SK-MEL-5 (cell line): ENCODE measurements at regions not wholly inside any gene's neighbourhood (a gene's known extent, or its start where the extent isn't known, plus 50 kb on each side); places are given as distances from the start of the nearest gene placed in this dataset.
"Not testable (repeated sequence)": the region's sequence is repeated elsewhere in the genome, so short reads cannot be mapped to it uniquely, and the experiment has no call there.

Source experiments
- DNase-seq: peaks from one replicate; pipeline ENCODE4 v3.0.0-alpha.2; 2016; ENCODE audit warnings: low read depth, low spot score
- in situ Hi-C: cut with HindIII; loops from 2 replicates; pipeline ENCODE4 v1.10.0; 2016; ENCODE audit warnings: low sequenced_read_pairs, high pct_unique_total_duplicates, low pct_unique_long_range_greater_than_20kb

DNA sequence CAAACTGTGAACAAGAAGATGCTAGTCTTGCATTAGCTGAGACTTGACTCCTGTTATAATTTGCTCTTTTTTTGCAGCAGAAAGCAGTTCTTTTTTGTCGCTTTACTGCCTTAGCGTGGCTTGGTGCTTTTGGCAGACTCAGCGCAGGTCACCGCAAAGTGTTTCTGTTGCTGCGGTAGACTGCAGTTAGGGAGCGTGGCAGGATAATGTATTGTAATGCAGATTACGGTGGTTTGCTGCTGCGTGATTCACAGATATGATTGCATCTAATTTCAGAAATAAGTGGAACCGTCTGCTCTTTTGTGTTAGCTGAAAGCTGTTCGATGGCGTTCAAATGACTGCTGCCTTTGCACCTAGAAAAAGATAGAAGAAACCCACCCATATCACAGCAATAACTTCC is 131.6 kb upstream of the SATB2 start:
- in situ Hi-C loops = no loop called here
- DNase-seq = no peak

DNA sequence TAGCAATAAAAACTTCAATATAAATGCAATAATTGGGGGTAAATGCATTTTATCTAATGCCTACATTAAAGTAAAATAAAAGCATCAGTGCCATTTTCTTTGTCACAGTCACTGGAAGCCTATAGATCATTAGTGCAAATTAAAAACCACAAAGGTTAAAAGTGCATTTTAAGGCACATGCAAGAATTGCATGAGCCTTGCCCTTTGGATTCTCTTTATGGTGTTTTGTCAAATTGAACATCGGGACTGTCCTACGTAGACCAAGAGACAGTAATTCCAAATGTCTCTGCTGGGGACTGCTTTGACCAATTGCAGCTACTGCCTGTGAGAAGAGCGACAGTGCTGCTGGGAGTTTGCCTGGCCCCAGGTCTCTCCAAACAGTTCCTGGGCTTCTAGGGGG is 130.3 kb upstream of the SATB2 start:
- in situ Hi-C loops = no loop called here
- no peak for DNase-seq

DNA sequence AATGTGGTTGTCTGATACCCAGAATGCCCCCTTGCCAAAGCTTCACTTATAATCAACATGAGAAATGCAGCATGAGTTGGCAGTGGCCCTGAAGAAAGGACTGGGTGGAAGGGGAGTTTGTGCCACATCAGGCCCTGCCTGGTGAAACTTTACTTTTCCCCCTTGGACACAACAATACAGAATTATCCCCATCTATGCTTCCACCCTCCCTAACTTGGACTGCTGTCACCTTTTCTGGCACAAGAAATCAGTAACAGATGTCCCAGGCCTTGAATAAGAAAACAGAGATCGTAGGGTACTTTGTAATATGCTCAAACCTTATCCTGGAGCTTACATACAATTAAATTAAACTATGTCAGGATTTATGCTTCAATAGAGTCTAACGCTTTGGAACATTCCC is 128.9 kb upstream of the SATB2 start:
- in situ Hi-C loops = no loop called here
- DNase-seq = no peak

DNA sequence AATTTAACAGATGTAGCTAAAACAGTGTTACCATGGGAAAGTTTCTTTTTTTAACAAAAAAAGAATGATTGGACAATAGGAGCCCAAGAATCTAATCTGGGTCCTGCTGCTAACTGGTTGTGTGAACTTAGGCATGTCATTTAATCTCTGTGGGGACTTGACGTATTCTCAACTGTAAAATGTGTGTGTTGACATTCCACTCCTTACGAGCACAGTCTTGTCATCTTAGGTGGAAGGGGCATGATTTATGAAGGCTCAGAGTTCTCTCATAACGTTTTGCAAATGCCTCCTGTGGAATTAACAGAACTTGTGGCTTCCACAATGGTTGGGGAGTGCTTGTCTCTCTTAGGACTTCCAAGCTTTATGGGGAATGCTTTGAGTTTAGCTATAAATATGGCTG is 125.9 kb upstream of the SATB2 start:
- DNase-seq = no peak
- in situ Hi-C loops = no loop called here

DNA sequence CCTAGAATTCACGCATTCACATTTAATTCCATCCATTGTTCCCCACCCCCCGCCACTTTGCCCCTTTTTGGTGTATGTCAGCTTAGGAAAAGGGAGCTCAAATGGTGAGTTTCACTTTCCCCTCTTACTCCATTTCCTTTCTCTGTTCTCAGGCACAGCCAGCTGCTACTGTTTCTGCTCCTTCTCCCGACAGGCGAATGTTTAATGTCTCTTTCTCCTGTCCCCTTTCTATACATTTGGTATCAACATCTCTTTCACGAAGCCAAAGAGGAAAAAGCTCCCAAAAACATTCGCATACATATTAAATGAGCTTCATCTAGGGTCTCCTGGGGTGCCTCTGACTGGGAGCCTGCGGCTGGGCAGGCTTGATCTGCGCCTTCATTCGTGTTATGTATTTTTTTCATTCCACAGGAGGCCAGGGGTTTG is 124.2 kb upstream of the SATB2 start:
- peak; percentile 3 for DNase-seq
- in situ Hi-C loops = no loop called here

DNA sequence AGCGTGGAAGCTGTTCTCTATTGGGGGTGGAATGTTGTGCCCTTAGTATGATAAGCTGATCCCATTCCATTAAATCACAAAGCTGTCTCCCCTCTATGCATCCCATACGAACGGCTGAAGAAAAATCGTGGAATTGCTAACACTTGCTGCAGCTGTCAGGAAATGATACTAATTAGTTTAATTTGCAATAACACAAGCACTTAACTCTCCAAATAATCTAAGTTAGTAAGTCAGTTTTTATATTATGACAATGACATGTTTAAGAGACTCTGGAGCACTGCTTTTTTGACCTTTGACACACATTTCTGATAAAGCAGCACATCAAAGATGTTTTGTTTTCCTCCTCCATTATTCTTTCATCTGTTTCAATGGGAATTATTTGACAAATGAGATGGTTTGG is 123.7 kb upstream of the SATB2 start:
- in situ Hi-C loops = no loop called here
- no peak for DNase-seq

DNA sequence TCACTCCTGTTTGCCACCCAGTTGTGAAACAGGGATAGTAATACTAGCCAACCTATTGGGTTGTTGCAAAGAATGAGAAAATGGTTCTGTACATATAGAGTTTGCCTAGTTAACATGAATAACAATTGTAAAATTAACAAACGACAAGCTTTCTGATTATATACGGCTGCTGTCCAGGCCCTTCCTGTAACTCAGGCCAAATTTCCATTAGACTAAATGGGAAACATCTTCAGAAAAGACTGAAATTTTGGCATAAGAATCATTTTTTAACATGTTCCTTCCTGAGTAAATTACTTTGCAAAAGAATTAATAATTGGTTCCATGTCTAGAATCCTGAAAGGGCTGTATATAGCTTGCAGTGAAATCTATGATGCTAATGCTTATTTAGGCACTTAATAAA is 117.7 kb upstream of the SATB2 start:
- no peak for DNase-seq
- in situ Hi-C loops = no loop called here

DNA sequence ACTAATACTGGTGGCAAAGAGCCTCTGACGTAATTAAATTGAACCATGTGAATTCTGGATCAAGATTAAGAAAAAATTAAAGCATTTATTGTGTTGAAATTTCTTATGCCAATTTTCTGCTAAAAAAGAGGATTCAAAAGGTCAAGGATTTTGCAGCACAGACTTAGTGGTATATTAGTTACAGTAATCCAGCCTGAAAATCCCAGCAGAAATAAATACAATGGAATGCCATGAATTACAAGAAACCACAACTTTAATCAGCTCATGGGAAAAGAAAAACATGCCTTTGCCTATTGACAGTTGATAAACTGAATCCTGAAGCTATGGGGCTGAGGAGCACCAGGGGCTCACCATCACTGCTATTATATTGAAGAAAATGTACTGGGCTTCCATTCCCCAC is 114.8 kb upstream of the SATB2 start:
- no peak for DNase-seq
- in situ Hi-C loops = no loop called here

DNA sequence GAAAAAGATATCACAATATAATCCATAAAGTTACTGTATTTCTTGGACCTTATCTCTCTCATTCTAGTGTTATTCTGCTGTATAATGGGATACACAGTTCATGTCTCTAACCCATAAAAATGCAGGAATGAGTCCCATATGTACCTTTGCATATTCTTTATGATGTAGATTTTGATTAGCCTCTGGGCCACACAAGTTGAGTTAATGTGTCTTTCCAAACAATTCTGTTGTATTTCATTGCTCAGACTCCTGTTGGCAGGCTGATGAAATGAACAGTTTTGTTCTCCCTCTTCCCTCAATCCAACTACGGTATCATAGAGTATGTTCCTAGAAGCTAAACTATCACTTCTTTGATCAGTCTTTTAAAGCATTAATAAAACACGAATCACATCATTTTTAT is 113.2 kb upstream of the SATB2 start:
- DNase-seq = no peak
- in situ Hi-C loops = no loop called here

DNA sequence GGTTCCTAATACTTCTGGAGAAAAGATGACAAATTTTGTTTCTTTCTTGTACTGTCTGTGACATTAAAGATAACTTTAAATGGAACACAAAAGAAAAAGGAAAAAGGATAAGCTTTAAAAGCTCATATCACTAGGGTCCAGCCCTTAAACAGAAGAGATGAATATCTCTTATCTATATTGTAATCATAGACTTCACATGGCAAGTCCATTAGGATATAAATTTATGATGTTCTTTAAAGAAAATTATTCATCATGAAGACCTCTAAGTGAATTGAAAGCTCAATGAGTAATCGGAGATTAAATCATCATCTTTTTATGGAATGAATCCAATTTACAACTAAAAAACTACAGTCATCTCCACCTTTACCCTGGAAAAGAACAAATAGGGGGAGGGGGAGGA is 111.6 kb upstream of the SATB2 start:
- DNase-seq = no peak
- in situ Hi-C loops = no loop called here

DNA sequence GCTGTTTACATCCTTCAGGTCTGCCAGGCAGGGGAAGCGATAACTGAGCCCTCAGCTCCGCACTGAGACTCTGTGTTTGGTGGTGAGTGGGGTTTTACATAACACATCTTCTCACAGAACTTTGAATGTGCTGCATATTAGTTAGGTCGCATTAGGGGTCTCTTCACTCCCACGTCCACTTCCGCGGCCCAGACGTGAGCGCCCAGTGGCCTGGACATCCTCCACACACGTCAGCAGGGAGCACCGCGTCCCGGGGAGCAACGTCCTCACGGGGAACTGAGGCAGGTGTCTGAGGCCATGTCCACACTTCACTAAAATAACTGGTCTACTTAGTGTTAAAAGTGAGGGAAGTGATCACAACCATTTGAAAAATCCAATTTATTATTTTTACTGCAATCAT is 100.4 kb upstream of the SATB2 start:
- in situ Hi-C loops = no loop called here
- DNase-seq = no peak

DNA sequence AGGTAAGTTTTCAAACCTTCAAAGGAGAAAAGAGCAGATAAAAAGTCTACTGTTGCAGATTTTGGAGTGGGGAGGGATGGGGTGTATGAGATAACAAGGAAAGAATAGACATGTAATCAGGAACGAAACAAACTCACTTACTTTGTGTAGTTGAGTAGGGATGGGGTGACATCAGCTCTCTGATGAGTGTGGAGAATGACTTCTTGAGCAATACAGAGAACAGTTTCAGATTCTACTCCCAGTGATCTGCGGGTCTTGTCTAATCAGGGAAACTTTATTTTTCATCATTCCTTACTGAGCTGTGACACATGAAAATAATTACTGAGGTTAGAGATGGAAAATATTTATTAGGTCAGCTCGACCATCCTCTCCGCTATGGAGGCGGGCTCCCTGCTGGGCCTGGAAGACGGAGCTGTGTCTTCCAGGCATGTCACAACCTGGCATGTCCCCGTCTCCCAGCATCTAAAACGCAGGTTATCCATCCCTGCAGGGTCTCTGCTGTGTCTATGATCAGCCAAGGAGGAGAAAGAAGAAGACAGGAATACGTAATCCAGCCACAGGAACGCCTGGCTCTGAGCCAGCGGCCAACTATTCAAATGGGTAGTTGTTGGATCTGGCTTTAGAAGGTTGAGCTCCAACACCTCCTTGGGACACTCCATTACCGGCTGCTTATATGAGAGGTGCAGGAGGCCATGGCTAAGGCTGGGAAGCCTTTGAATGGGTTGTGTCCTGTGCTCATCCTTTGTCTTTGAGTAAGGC is 99.0 kb upstream of the SATB2 start:
- in situ Hi-C loops = no loop called here
- DNase-seq = no peak

DNA sequence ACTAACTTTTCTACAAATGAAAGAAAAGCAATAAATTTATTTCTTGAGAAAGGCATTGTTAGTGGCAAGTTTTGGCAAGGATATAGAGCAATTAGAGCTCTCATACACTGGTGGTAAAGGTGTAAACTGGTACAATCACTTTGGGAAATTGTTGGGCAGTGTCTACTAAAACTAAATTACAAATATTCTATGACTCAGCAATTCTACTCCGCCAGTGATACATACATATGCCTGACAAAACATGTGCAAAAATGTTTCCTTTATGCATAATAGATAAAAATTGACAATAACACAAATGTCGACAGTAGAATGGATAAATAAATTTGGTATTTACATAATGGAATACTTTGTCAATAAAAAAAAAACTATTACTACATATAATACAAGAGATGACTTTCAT is 96.3 kb upstream of the SATB2 start:
- in situ Hi-C loops = no loop called here
- no peak for DNase-seq

DNA sequence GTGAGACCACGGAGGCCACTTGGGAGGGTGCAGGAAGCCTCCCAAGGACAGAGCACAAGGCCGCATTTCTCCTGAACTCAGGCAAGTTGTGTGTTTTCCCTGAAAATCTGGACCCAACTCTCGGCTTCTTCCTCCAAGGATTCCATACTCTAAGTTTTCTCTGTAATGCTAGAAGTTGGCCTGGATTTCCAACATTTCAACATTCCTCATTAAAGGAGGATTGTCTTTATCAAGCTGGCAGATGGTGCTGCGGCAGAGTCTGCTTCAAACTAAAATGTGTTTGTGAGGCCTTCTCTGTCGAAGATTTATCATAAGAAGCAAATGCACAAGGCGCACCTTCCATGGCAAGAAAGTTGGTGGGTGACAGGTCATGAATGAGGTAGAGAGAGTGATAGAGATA is 94.4 kb upstream of the SATB2 start:
- in situ Hi-C loops = no loop called here

DNA sequence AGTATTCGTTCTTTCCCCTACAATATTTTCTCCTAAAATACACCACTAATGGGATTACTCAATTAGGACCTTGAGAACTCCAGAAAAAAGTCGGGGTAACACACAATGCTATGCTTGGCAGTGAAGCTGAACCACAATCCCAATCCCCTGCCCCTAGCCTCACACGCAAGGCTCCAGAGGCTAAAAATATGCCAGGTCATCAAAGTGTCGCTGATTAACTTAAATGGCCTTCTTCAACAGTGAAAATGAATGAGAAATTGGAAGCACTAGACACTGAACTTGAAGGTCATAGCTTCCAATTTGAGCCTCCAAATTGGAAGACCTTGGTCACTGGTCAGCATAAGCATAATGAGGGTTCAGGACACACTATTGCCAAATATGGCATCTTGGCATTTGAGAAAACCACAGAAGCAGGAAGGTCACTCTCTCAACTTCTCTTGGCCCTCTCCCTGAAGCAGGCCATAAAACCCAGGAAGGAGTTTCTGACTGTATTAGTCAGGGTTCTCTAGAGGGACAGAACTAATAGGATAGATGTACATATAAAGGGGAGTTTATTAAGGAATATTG is 86.0 kb upstream of the SATB2 start:
- DNase-seq = no peak
- in situ Hi-C loops = no loop called here

More for the DNA sequence above, 94.4 kb upstream of the SATB2 start:
- no peak for DNase-seq

DNA sequence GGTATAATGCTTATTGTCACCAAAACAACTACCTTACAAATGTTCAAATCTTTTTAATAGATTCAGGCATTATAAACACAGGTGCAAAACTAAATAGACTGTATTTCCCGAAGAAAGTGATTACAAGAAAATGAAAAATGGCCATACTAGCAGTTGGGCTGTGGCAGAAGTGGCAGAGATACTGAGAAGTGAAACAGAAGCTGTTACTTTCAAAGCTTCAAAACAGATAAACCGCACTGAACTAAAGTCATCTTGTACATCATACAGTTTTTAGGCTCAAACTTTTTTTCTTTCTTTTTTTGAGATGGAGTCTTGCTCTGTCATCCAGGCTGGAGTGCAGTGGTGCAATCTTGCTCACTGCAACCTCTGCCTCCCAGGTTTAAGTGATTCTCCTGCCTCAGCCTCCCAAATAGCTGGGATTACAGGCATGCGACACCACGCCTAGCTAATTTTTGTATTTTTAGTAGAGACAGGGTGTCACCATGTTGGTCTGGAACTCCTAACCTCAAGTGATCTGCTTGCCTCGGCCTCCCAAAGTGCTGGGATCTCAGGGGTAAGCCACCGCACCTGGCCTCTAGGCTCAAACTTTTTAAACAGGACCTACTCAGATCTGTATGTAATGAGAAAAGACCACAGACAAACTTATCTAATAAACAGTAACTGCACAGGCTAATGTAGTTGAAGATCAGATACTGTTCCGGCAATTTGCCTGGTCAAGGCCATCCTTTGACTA is 77.9 kb upstream of the SATB2 start:
- no peak for DNase-seq
- in situ Hi-C loops = no loop called here

DNA sequence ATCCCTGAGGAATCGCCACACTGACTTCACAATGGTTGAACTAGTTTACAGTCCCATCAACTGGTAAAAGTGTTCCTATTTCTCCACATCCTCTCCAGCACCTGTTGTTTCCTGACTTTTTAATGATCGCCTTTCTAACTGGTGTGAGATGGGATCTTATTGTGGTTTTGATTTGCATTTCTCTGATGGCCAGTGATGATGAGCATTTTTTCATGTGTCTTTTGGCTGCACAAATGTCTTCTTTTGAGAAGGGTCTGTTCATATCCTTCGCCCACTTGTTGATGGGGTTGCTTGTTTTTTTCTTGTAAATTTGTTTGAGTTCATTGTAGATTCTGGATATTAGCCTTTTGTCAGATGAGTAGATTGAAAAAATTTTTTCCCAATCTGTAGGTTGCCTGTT is 76.1 kb upstream of the SATB2 start:
- in situ Hi-C loops, DNase-seq: not testable (repeated sequence)

DNA sequence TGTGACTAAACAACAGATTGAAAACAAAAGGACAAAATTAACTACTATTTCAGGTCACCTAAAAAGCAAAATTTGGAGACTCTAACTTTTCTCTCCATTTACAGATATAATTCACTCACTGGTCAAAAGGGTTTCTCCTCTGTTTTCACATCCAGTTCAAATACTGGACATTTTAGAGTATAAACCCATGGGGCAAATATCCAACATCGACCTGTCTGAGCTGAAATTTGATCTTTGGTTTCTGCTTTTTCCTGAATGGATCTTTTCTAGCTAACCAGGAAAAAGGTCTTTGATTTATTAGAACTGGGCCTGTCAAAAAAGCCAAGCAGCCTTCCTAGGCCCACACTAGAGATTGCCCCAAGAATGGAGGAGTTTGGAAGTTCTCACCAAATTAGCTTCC is 69.3 kb upstream of the SATB2 start:
- in situ Hi-C loops = no loop called here

More for the DNA sequence above, 69.3 kb upstream of the SATB2 start:
- DNase-seq = no peak
